K562 (cell line): ENCODE measurements at regions not wholly inside any gene's neighbourhood (a gene's known extent, or its start where the extent isn't known, plus 50 kb on each side); places are given as distances from the start of the nearest gene placed in this dataset.

Experiments
- EP300 ChIP-seq: IDR thresholded peaks from 2 replicates; pipeline ENCODE4 v1.6.1; 2012; ENCODE audit warnings: low read length, improper control_type of control experiment
- FOXK2 ChIP-seq, 2 experiments: fragments of 450-650 bp; IDR thresholded peaks in 1 of 2; conservative IDR thresholded peaks in 1 of 2; 2 replicates each; pipeline ENCODE4 v1.6.1; 2016; ENCODE audit warnings: low read depth in 2 of 2, mild to moderate bottlenecking in 1 of 2
- MXI1 ChIP-seq: IDR thresholded peaks from 2 replicates; pipeline ENCODE4 v1.6.1; 2011; ENCODE audit warnings: low read depth, mild to moderate bottlenecking, improper control_type of control experiment, low read length
- NCOA1 ChIP-seq: fragments of 450-650 bp; IDR thresholded peaks from 2 replicates; pipeline ENCODE4 v1.6.1; 2016; ENCODE audit warnings: low read depth
- PHB2 ChIP-seq: fragments of 450-650 bp; IDR thresholded peaks from 2 replicates; pipeline ENCODE4 v1.6.1; 2017; ENCODE audit warnings: low read depth
- POLR2A ChIP-seq: fragments of 450-650 bp; conservative IDR thresholded peaks from 2 replicates; pipeline ENCODE4 v1.6.1; 2016
- SMAD1 ChIP-seq: fragments of 150-350 bp; IDR thresholded peaks from 2 replicates; pipeline ENCODE4 v1.6.1; 2014; ENCODE audit warnings: low read length, low read depth; ENCODE audit not compliant: partially characterized antibody
- SPI1 ChIP-seq: IDR thresholded peaks from 2 replicates; pipeline ENCODE4 v1.6.1; 2011; ENCODE audit warnings: low read depth, low read length, control low read depth, borderline replicate concordance
- XRCC5 ChIP-seq: fragments of 200-400 bp; formaldehyde crosslinking; IDR thresholded peaks from 2 replicates; pipeline ENCODE4 v1.6.1; 2017; ENCODE audit warnings: low read depth, mild to moderate bottlenecking, low read length
- TF ChIP-seq, protein P1 (sequence below): sonication (generic); formaldehyde crosslinking; IDR thresholded peaks from 2 replicates; pipeline ENCODE4 v1.9.0; 2022; ENCODE audit warnings: mild to moderate bottlenecking, missing genetic modification reagents
- TF ChIP-seq, protein P2 (sequence below), 3 experiments: IDR thresholded peaks in 2 of 3; conservative IDR thresholded peaks in 1 of 3; 2 replicates each; pipeline ENCODE4 v1.5.1; 2011 to 2012; ENCODE audit warnings: low read length in 3 of 3, mild to moderate bottlenecking in 3 of 3, control low read depth in 2 of 3, improper control_type of control experiment in 1 of 3, inconsistent platforms in 1 of 3, low read depth in 1 of 3, mixed read lengths in 1 of 3, moderate library complexity in 1 of 3; ENCODE audit not compliant: insufficient read depth in 2 of 3

DNA sequence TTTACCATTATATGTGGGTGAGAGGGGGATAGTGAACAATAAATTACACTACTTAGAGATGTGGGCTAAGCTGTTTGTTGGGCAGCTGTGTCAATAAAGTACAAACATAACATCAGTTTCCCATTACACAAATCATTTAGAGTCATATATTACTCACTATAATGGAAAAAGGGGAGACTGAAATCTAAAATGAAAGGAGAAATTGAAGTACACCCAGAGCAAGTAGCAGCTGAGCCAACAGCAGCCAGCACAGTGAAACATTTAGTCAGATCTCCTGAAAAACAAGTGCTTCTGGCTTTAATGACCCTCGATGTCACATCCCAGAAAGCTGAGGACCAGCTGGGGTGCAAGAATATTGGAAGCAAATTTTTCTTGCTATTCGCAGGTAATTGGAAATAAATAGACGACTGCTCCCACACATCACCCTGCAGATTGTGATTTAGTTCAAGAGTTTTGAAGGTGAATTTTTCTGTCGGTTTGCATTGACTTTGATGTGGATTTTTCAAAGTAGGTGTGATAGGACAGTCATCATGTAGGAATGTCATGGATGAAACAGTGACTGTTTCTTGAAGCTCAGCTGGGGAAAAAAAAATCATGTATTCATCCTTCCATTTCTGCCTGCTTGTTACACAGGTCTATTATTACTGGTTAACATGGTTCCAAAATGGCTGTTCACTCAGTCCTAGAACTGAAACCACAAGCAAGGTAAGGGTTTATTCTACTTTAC, 1607.3 kb upstream of the CELF4 start:
- TF ChIP-seq FOXK2 (conservative IDR thresholded peaks at IDR 0.05 in 1 of 2, IDR thresholded peaks at IDR 0.05 in 1 of 2; ENCODE audit: low read depth in 2 of 2), result no peak
- no peak for TF ChIP-seq POLR2A
- TF ChIP-seq PHB2, result no peak
- TF ChIP-seq, protein P1, sequence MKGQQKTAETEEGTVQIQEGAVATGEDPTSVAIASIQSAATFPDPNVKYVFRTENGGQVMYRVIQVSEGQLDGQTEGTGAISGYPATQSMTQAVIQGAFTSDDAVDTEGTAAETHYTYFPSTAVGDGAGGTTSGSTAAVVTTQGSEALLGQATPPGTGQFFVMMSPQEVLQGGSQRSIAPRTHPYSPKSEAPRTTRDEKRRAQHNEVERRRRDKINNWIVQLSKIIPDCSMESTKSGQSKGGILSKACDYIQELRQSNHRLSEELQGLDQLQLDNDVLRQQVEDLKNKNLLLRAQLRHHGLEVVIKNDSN (CRISPR knock-in tag), result no peak
- TF ChIP-seq, protein P2, sequence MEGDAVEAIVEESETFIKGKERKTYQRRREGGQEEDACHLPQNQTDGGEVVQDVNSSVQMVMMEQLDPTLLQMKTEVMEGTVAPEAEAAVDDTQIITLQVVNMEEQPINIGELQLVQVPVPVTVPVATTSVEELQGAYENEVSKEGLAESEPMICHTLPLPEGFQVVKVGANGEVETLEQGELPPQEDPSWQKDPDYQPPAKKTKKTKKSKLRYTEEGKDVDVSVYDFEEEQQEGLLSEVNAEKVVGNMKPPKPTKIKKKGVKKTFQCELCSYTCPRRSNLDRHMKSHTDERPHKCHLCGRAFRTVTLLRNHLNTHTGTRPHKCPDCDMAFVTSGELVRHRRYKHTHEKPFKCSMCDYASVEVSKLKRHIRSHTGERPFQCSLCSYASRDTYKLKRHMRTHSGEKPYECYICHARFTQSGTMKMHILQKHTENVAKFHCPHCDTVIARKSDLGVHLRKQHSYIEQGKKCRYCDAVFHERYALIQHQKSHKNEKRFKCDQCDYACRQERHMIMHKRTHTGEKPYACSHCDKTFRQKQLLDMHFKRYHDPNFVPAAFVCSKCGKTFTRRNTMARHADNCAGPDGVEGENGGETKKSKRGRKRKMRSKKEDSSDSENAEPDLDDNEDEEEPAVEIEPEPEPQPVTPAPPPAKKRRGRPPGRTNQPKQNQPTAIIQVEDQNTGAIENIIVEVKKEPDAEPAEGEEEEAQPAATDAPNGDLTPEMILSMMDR (IDR thresholded peaks at IDR 0.05 in 2 of 3, conservative IDR thresholded peaks at IDR 0.05 in 1 of 3; ENCODE audit: insufficient read depth in 2 of 3, low read depth in 1 of 3, low read length in 3 of 3), result no peak
- TF ChIP-seq SMAD1, result no peak
- no peak for TF ChIP-seq NCOA1
- no peak for TF ChIP-seq SPI1
- TF ChIP-seq MXI1, result no peak
- TF ChIP-seq EP300, result no peak
- no peak for TF ChIP-seq XRCC5
